ENCODE measurements at regions not wholly inside any gene's neighbourhood (a gene's known extent, or its start where the extent isn't known, plus 50 kb on each side); places are given as distances from the start of the nearest gene placed in this dataset.

DNA sequence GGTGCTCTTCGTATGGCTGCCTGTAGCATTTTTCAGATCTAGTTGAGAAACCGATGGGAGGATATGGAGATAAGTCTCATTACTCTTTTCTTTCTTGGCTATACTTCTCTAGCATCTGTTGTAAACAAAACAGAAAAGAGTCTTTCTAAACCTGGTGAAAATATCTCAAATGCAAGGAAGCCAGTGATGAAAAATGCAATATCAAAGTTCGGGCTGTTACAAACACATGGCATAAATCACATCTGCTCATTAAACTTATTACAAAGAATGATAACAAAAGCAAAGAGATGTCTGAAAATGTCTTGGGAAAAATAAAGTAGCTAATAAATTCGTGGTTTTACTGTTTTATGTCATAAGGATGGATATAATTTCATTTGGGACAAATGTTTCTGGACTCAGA is 71.8 kb upstream of the IGFBP3 start:
- no peaks in the 10 kb centered on the region for H3K36me3 ChIP-seq (ENCODE audit: control insufficient read depth, insufficient read depth, low read length)
- peaks cover 14% of the 10 kb centered on the region for H3K4me1 ChIP-seq (ENCODE audit: control insufficient read depth, insufficient read depth, low read length)
- H2BK15ac ChIP-seq (ENCODE audit: low read depth, low read length): no peak overlapping the region
- no peaks in the 10 kb centered on the region for H3K27me3 ChIP-seq (ENCODE audit: control insufficient read depth, insufficient read depth, low read length)
- no peak overlapping the region for H3K14ac ChIP-seq (replicated peaks; ENCODE audit: low read depth, low read length)
- in situ Hi-C loops (cut with MboI; ENCODE audit: low sequenced_read_pairs): no loop called here
- no peak for DNase-seq
- peak overlapping the region; percentile 83; the same call in 1 of the 2 replicates for H3K18ac ChIP-seq (ENCODE audit: low read depth, low read length)
- H4K5ac ChIP-seq (ENCODE audit: low read depth, low read length): peak overlapping the region; percentile 60; the same call in 1 of the 2 replicates
- dilution Hi-C loops (cut with HindIII; ENCODE audit: low sequenced_read_pairs, unreplicated experiment): no loop called here
- 0 out of 2 replicates have a peak, but pooled peaks cover 1% of the 10 kb centered on the region for H3K9me1 ChIP-seq (ENCODE audit: insufficient read depth, low read length)
- no peak overlapping the region for H2BK5ac ChIP-seq (ENCODE audit: low read depth, low read length, poor library complexity, severe bottlenecking)
- no peak overlapping the region for H3K23ac ChIP-seq (ENCODE audit: low read depth, low read length)
- no CpG with 5 or more reads among the region's 4 CpGs for WGBS, 2 experiments (ENCODE audit: extremely low coverage in 2 of 2, insufficient read length in 1 of 2)
- H2AFZ ChIP-seq (replicated peaks; ENCODE audit: low read length, poor library complexity): no peak overlapping the region
- no peaks in the 10 kb centered on the region for H3K79me1 ChIP-seq (ENCODE audit: low read depth in 1 of 2, low read length in 2 of 2)
- no peak overlapping the region for H3K9ac ChIP-seq (ENCODE audit: low read depth, low read length)
- ATAC-seq (ENCODE audit: low read depth): no peak
- intact Hi-C loops (cut with micrococcal nuclease): no loop called here
- no peak overlapping the region for H2AK9ac ChIP-seq (replicated peaks; ENCODE audit: low read depth, low read length, poor library complexity)
- H4K20me1 ChIP-seq (ENCODE audit: insufficient read depth, low read length): no peaks in the 10 kb centered on the region
- H3K56ac ChIP-seq (ENCODE audit: extremely low read depth, insufficient read depth, low read length): no peak overlapping the region
- CTCF ChIA-PET: no interaction called here
- no peak overlapping the region for H3K4me2 ChIP-seq (ENCODE audit: low read depth, low read length)
- H2BK120ac ChIP-seq (ENCODE audit: low read depth, low read length): peak overlapping the region; percentile 42; the same call in 1 of the 2 replicates
- H3K27ac ChIP-seq (ENCODE audit: insufficient read depth, low read length): no peak overlapping the region
- no peak for TF ChIP-seq MAFK (IDR thresholded peaks at IDR 0.05; ENCODE audit: low read depth, low read length)
- no TSS peak for BruUV-seq (replicated peaks)
- H4K8ac ChIP-seq (ENCODE audit: low read depth in 2 of 2, low read length in 2 of 2): no peak overlapping the region; a peak in 1 of 4 replicates
- H3K4me3 ChIP-seq (ENCODE audit: insufficient read depth, low read depth, low read length): no peak overlapping the region
- H2BK20ac ChIP-seq (ENCODE audit: low read depth, low read length): no peak overlapping the region
- H4K91ac ChIP-seq (ENCODE audit: insufficient read depth, low read depth, low read length): no peak overlapping the region
- H2AK5ac ChIP-seq (ENCODE audit: low read depth, low read length): no peak overlapping the region
- no peak overlapping the region for H3K4ac ChIP-seq (ENCODE audit: low read depth, low read length)
- POLR2A ChIA-PET (ENCODE audit: unreplicated experiment): no interaction called here
- peaks cover 1% of the 10 kb centered on the region; the same call in 1 of the 2 replicates for H3K9me3 ChIP-seq (ENCODE audit: control insufficient read depth, insufficient read depth, low read length)

Data from IMR-90 (cell line).